ENCODE measurements at regions not wholly inside any gene's neighbourhood (a gene's known extent, or its start where the extent isn't known, plus 50 kb on each side); places are given as distances from the start of the nearest gene placed in this dataset.

- no peak for DNase-seq
Observed at GRCh38 chr9:80399606-80400005, 827.8 kb downstream of the TLE4 start.

- no peak for DNase-seq
Observed at GRCh38 chr9:80387828-80388227, 816.1 kb downstream of the TLE4 start.

DNA sequence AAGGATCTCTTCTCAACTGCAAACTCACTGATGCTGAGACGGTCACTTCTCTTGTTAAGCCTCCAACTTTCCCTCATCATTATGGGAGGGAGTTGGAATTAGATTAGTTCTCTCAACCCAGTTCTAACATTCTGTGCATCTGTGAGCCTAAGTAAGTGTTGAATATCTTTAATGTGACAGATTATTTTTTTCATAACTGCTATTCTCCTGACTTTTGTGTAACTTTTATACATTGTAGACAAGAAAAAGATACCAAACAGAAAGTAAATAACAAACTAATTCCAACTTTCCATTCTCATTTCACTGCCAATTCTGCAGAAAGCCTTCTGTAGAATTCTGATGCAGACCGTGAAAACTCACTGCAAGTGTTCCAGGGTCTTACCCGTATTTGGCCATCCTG, 813.5 kb downstream of the TLE4 start:
- DNase-seq: no peak

DNA sequence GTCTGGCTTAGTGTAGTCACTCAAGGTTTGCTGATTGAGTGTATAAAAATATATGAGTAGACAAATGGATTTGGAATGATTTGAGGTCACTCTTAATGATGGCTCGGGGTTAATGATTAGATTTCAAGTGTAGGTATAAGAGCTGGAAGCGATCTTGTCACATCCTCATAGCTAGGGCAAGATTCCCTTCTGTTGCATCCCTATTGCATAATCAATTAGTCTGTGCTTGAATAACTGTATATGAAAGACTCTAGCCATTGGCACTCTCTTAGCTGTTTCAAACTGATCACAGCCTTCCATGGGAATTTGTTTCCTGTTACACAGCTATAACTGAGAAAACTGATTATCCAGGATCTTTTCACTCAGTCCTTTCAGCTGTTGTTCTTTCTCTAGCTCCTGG, 811.6 kb downstream of the TLE4 start:
- no peak for DNase-seq

GRCh38 chr9:80382211-80382891, 810.6 kb downstream of the TLE4 start:
- DNase-seq: no peak

- DNase-seq: no peak
Observed at GRCh38 chr9:80380301-80380700, 808.5 kb downstream of the TLE4 start.

GRCh38 chr9:80378669-80379293, 807.0 kb downstream of the TLE4 start:
- DNase-seq: no peak

- no peak for DNase-seq
Observed at GRCh38 chr9:80376180-80376579, 804.4 kb downstream of the TLE4 start.

- DNase-seq: no peak
Observed at GRCh38 chr9:80375477-80375876, 803.7 kb downstream of the TLE4 start.

- DNase-seq: no peak
Observed at GRCh38 chr9:80369641-80370040, 797.9 kb downstream of the TLE4 start.

DNA sequence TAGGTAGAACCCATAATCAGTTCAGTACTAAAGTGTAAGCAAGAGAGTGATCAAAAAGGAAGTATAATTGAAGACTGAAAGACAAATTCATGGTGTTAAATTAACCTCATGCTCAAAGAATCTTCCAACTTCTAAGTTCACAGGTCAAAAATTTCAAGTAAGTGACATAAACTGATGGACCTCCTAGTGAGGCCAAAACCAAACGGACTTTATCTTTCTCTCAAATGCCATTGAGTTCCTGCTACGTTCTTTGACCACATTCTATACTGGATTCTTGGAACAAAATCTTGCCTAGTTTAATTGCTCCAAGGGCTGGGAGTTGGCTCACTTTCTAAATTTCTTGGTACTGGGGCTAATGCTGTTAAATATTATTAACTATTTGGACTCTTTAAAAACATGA, 794.9 kb downstream of the TLE4 start:
- no peak for DNase-seq

DNA sequence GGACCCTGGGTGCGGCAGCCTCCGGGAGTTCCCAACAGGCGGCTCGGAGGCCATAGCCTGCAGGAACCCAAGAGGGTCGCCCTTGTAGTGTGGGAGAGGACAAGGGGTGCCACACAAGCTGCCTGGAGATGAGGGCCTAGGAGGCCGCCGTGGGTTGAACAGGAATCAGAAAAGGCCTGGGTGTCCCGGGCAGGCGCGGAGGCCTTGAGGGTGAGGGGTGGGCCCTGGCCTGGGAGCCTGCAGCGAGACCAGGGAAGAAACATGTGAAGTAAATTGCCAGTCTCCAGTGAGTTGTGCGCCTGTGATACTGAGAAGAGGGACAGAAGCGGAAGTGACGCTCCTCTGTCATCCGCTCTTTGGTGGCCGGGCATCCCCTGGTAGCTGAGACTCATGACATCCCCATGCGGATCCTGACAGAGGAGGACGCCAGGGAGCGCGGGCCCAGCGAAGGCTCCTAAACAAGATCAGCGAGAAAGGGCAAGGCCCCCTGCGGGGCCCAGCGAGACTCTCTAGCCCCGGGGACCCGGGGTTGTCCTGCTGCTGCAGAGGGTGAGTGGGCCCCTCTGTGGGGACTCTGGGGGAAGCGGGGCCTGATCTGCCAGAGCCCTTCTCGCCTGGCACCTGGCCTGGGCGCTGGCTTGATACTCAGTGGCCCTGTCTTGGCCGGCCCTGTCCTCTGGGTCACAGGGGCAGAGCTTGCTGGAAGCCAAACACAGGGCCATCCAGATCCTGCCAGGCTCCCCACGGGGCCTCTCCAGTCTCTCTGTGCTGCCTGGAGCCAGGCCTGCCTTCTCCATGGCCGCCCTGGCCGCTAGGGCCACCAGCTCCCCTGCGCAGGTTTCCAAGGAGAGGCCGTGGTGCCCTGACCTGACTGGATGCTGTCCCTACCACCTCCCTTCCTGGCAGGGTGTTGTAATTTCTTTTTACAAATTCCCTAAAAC, 788.4 kb downstream of the TLE4 start:
- DNase-seq: no peak

GRCh38 chr9:80359291-80359690, 787.5 kb downstream of the TLE4 start:
- no peak for DNase-seq

DNA sequence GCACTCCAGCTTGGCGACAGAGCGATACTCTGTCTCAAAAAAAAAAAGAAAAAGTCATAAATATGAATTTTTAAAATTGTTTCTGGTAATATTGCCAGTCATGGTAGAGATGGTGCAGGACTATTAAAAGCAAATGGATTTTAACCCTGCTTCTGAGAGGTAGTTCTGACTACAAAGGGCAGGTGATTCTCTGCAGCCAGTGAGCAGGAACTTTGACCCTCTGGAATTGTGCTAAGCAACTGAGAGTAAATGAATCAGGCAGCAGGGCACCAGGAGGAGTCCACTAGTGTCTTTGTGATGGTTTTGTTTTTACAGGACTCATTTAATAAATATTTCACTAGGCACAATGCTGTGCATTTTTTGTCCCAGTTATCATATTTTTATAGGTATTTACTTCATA, 781.2 kb downstream of the TLE4 start:
- DNase-seq: no peak

- DNase-seq: no peak
Observed at GRCh38 chr9:80351612-80352011, 779.8 kb downstream of the TLE4 start.

GRCh38 chr9:80326105-80326504, 754.3 kb downstream of the TLE4 start:
- DNase-seq: no peak

- no peak for DNase-seq
Observed at GRCh38 chr9:80320916-80321315, 749.2 kb downstream of the TLE4 start.

GRCh38 chr9:80320480-80320879, 748.7 kb downstream of the TLE4 start:
- DNase-seq: no peak

- no peak for DNase-seq
Observed at GRCh38 chr9:80305136-80305535, 733.4 kb downstream of the TLE4 start.

DNA sequence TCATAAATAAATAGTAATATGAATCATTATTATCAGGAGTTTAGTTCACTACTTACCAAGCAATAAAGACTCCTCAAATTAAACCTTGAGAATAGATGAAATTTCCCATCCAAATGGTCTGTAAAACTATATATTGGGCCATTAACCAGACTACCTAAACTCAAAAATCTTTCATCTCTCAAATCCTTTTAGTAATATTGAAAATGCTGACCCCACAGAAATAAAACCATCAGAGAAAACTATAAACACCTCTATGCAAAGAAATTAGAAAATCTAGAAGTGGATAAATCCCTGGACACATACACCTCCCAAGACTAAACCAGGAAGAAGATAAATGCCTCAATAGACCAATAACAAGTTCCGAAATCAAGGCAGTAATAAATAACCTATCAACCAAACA, 723.2 kb downstream of the TLE4 start:
- no peak for DNase-seq

DNA sequence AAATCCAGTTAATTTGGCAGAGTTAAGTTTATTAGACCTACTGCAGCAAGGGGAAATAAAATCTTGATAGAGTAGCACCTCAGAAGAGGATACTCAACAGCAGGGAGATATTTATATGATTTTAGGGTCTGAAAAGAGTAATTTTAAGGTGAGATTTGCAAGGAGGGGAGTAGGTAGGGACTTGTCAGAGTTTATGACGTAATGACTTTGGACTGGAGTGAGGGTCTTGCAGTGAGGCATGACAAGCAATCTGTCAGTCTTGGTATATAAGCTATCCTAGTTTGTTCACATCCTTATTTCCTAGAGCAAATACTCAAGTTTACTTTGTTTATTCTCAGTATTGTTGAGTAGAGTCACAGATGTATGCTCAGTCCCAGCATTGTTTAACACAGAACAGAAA, 722.6 kb downstream of the TLE4 start:
- DNase-seq: no peak

DNA sequence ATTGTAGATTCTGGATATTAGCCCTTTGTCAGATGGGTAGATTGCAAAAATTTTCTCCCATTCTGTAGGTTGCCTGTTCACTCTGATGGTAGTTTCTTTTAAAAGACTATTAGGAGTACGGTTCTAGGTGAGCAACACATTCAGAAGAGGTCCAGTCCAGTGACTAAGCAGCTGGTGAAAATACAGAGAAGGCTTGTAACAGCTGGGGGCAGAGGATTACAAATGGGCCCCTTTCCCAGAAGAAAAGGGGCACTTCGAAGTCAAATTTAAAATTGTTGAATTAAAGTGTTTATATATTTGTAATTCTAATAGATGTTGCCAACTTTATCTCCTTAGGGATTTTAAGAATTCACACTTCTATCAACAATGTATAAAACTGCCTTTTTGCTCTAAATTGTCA, 720.5 kb downstream of the TLE4 start:
- DNase-seq: no peak

- no peak for DNase-seq
Observed at GRCh38 chr9:80285326-80285725, 713.6 kb downstream of the TLE4 start.

- DNase-seq: no peak
Observed at GRCh38 chr9:80282766-80283165, 711.0 kb downstream of the TLE4 start.

All from NCI-H2107 (cell line).